ENCODE measurements at regions not wholly inside any gene's neighbourhood (a gene's known extent, or its start where the extent isn't known, plus 50 kb on each side); places are given as distances from the start of the nearest gene placed in this dataset.
A peak's percentile ranks its signal among the peaks of the same experiment; 100 is the strongest.

GRCh38 chr19:5220866-5221265 is 119.7 kb downstream of the PTPRS start:
- Histone ChIP-seq H3K27me3 (ENCODE audit: control insufficient read depth, insufficient read depth, low read length) (no peaks in the 10 kb centered on the region), H3K36me3 (replicated peaks; ENCODE audit: control insufficient read depth, insufficient read depth, low read length) (peaks cover 47% of the 10 kb centered on the region), H3K4me3 (ENCODE audit: insufficient read depth, low read depth, low read length) (no peak overlapping the region)
- DNase-seq, result peak; percentile 27

GRCh38 chr19:5220361-5220760 is 120.3 kb downstream of the PTPRS start:
- H3K36me3 ChIP-seq (replicated peaks; ENCODE audit: control insufficient read depth, insufficient read depth, low read length), result peaks cover 51% of the 10 kb centered on the region
- no peak overlapping the region for H3K4me3 ChIP-seq (ENCODE audit: insufficient read depth, low read depth, low read length)
- H3K27me3 ChIP-seq (ENCODE audit: control insufficient read depth, insufficient read depth, low read length), result no peaks in the 10 kb centered on the region
- DNase-seq, result peak; percentile 22

- Histone ChIP-seq H3K27me3 (ENCODE audit: control insufficient read depth, insufficient read depth, low read length) (no peaks in the 10 kb centered on the region), H3K36me3 (replicated peaks; ENCODE audit: control insufficient read depth, insufficient read depth, low read length) (peaks cover 56% of the 10 kb centered on the region), H3K4me3 (ENCODE audit: insufficient read depth, low read depth, low read length) (no peak overlapping the region)
- DNase-seq, result no peak
These were observed 120.9 kb downstream of the PTPRS start for GRCh38 chr19:5219551-5220304.

GRCh38 chr19:5218963-5219530 is 121.6 kb downstream of the PTPRS start:
- Histone ChIP-seq H3K4me3 (ENCODE audit: insufficient read depth, low read depth, low read length) (no peak overlapping the region), H3K36me3 (replicated peaks; ENCODE audit: control insufficient read depth, insufficient read depth, low read length) (peaks cover 57% of the 10 kb centered on the region), H3K27me3 (ENCODE audit: control insufficient read depth, insufficient read depth, low read length) (no peaks in the 10 kb centered on the region)
- DNase-seq, result peak; percentile 22

DNA sequence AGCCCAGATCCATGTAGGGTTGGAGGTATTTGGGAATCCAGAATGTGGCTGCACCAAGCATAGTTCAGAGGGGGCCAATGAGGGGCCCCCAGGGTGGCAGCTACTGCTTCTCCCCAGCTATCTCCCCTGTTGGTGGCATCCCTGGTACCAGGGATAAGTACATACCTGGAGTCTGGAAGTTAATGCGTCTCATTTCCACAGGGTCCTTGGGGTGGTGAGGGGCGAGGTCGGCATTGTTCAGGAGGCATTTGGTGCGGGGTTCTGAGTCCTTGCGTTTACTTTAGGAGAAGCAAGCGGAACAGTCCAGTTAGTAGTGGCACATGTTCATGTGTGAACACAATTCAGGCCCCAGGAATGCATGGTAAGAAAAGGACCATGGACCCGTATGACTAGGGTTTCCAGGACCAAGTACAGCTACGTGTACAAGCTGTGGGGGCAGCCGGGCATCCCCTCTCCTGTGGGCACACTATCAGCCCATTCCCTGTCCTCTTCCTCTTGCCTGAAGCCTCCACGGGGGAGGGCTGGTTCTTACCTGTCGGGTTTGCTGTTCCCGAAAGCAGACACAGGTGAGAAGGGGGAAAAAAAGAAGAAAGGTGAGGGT is 122.3 kb downstream of the PTPRS start:
- H3K4me3 ChIP-seq (ENCODE audit: insufficient read depth, low read depth, low read length), result no peak overlapping the region

GRCh38 chr19:5217171-5217570 is 123.4 kb downstream of the PTPRS start:
- peaks cover 72% of the 10 kb centered on the region for H3K36me3 ChIP-seq (replicated peaks; ENCODE audit: control insufficient read depth, insufficient read depth, low read length)
- no peak overlapping the region for H3K4me3 ChIP-seq (ENCODE audit: insufficient read depth, low read depth, low read length)
- no peak for DNase-seq

More for the DNA sequence above, 122.3 kb downstream of the PTPRS start:
- peak; percentile 28 for DNase-seq
- H3K27me3 ChIP-seq (ENCODE audit: control insufficient read depth, insufficient read depth, low read length), result no peaks in the 10 kb centered on the region
- peaks cover 64% of the 10 kb centered on the region for H3K36me3 ChIP-seq (replicated peaks; ENCODE audit: control insufficient read depth, insufficient read depth, low read length)

DNA sequence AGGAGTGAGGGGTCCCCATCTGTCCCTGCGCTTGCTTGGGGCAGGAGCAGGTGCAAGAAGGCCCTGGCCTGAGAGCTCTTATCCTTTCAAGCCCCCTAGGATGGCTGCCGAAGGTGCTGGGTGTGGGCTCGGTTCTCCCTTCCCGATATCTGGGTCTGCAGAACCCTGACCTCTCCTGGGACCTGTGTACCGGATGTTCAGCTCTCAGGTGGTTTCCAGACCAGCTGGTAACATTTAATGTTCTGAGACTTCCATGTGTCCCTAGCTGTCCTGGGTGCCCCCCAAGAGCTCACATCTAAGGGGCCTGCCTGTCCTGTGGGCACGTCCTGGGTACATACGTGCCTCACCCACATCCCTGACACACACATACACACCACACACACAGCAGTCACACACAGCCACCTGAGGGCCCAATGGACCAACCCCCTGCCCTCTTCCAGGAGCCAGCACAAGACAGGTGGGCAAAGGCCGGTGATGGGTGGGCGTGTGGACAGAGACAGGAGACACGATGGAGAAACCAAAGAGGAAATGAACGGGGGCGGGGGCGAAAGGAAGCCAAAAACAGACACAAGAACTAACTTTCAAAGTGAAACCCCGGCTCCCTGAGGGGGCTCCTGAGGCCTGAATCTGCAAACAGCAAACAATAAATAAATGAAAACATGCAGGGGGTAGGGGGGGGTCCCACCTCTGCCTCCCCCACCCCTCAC is 124.3 kb downstream of the PTPRS start:
- peak; percentile 33 for DNase-seq
- peaks cover 72% of the 10 kb centered on the region for H3K36me3 ChIP-seq (replicated peaks; ENCODE audit: control insufficient read depth, insufficient read depth, low read length)
- H3K4me3 ChIP-seq (ENCODE audit: insufficient read depth, low read depth, low read length), result no peak overlapping the region
- H3K27me3 ChIP-seq (ENCODE audit: control insufficient read depth, insufficient read depth, low read length), result no peaks in the 10 kb centered on the region

More at GRCh38 chr19:5217171-5217570, 123.4 kb downstream of the PTPRS start:
- H3K27me3 ChIP-seq (ENCODE audit: control insufficient read depth, insufficient read depth, low read length), result no peaks in the 10 kb centered on the region

GRCh38 chr19:5215431-5215830 is 125.2 kb downstream of the PTPRS start:
- Histone ChIP-seq H3K4me3 (ENCODE audit: insufficient read depth, low read depth, low read length) (no peak overlapping the region), H3K27me3 (ENCODE audit: control insufficient read depth, insufficient read depth, low read length) (no peaks in the 10 kb centered on the region), H3K36me3 (replicated peaks; ENCODE audit: control insufficient read depth, insufficient read depth, low read length) (peaks cover 71% of the 10 kb centered on the region)
- DNase-seq, result peak; percentile 56

- Histone ChIP-seq H3K36me3 (replicated peaks; ENCODE audit: control insufficient read depth, insufficient read depth, low read length) (peaks cover 69% of the 10 kb centered on the region), H3K27me3 (ENCODE audit: control insufficient read depth, insufficient read depth, low read length) (no peaks in the 10 kb centered on the region), H3K4me3 (ENCODE audit: insufficient read depth, low read depth, low read length) (no peak overlapping the region)
- peak; percentile 40 for DNase-seq
These were observed 125.7 kb downstream of the PTPRS start for GRCh38 chr19:5214902-5215301.

DNA sequence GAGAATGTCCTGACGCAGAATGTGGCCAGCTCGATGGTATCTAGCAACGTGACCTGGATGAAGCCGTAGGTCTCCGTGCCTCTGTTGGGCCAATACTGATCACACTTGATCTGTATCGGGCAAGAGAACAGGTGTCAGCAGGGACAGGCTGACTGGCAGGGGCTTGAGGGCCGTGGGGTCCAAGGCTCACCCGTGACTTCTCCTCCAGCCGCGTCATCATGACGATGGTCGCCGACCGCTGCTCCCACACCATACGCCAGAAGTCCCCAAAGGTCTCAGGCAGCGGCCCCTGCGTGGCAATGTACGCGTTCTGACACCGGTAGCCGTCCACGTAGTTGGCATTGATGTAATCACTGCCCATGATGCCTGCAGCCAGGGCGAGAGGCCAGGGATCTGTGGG is 126.2 kb downstream of the PTPRS start:
- DNase-seq, result peak; percentile 34
- H3K27me3 ChIP-seq (ENCODE audit: control insufficient read depth, insufficient read depth, low read length), result no peaks in the 10 kb centered on the region
- H3K36me3 ChIP-seq (replicated peaks; ENCODE audit: control insufficient read depth, insufficient read depth, low read length), result peaks cover 70% of the 10 kb centered on the region
- no peak overlapping the region for H3K4me3 ChIP-seq (ENCODE audit: insufficient read depth, low read depth, low read length)

DNA sequence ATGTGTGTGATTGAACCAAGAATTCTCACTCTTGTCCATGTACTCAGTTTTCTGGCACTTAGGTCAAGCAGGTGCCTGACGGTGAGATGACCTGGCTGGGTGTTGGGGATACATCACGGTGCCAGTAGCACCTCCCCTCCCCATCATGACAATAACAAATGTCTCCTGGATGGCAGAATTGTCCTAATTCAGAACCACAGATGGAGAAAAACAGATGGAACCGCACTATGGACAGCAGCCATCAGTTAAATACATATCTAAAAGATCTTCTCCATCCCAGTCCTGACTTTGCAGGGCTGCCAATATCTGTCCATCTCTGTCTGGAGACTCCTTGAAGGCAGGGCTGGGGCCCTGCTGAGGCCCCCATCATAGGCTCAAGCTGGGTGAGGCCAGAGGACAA is 126.9 kb downstream of the PTPRS start:
- H3K4me3 ChIP-seq (ENCODE audit: insufficient read depth, low read depth, low read length), result no peak overlapping the region
- H3K27me3 ChIP-seq (ENCODE audit: control insufficient read depth, insufficient read depth, low read length), result no peaks in the 10 kb centered on the region
- H3K36me3 ChIP-seq (replicated peaks; ENCODE audit: control insufficient read depth, insufficient read depth, low read length), result peaks cover 70% of the 10 kb centered on the region
- DNase-seq, result peak; percentile 28

DNA sequence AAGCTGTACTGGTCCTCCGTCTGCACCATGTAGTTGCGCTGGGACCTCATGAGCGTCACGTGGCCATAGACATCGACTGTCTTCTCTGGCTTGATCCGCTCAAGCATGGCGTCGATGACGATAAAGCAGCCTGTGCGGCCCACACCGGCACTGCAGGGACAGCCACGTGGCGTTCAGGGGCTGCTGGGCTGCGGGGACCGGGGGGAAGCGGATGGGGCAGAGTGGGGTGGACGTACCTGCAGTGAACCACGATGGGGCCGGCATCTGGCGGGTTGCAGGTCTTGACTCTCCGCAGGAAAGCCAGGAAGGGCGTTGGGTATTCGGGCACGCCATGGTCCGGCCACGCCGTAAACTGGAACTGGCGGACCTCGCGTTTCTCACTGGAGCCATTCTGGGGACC is 128.5 kb downstream of the PTPRS start:
- Histone ChIP-seq H3K27me3 (ENCODE audit: control insufficient read depth, insufficient read depth, low read length) (no peaks in the 10 kb centered on the region), H3K4me3 (ENCODE audit: insufficient read depth, low read depth, low read length) (no peak overlapping the region), H3K36me3 (replicated peaks; ENCODE audit: control insufficient read depth, insufficient read depth, low read length) (peaks cover 62% of the 10 kb centered on the region)
- no peak for DNase-seq

- peaks cover 59% of the 10 kb centered on the region for H3K36me3 ChIP-seq (replicated peaks; ENCODE audit: control insufficient read depth, insufficient read depth, low read length)
- H3K4me3 ChIP-seq (ENCODE audit: insufficient read depth, low read depth, low read length), result no peak overlapping the region
- no peaks in the 10 kb centered on the region for H3K27me3 ChIP-seq (ENCODE audit: control insufficient read depth, insufficient read depth, low read length)
- DNase-seq, result peak; percentile 38
These were observed 129.3 kb downstream of the PTPRS start for GRCh38 chr19:5211217-5211822.

DNA sequence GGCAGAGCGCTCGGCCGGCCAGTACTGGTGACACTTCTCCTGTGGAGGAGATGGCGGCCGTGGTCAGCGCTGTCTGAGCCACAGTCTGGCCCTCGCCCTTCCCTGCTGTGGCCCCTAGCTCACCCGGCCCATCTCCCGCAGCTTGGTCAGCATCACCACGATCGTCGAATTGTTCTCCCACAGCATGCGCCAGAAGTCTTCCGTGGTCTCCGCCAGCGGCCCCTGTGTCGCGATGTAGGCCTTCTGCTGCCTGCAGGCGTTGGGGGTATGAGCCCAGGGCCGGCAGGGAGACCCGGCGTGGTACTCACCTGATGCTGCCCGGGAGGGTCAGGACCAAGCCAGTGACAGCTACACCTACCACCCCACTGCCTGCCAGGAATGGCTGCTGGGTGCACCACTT is 130.1 kb downstream of the PTPRS start:
- peak; percentile 41 for DNase-seq
- H3K27me3 ChIP-seq (ENCODE audit: control insufficient read depth, insufficient read depth, low read length), result no peaks in the 10 kb centered on the region
- H3K4me3 ChIP-seq (ENCODE audit: insufficient read depth, low read depth, low read length), result no peak overlapping the region
- peaks cover 56% of the 10 kb centered on the region for H3K36me3 ChIP-seq (replicated peaks; ENCODE audit: control insufficient read depth, insufficient read depth, low read length)
